H1 (cell line): ENCODE measurements at regions not wholly inside any gene's neighbourhood (a gene's known extent, or its start where the extent isn't known, plus 50 kb on each side); places are given as distances from the start of the nearest gene placed in this dataset.

ENCODE experiments used
- CTCF ChIA-PET: fragments of 300-600 bp; sonication (Branson Sonifier 250); formaldehyde crosslinking; loops from one replicate; lab custom pipeline; 2021; ENCODE audit not compliant: partially characterized antibody; lab: Charles Lee
- POLR2A ChIA-PET: fragments of 300-600 bp; sonication (Branson Sonifier 250); formaldehyde crosslinking; loops from one replicate; lab custom pipeline; 2021; ENCODE audit warnings: inconsistent platforms; ENCODE audit not compliant: partially characterized antibody; lab: Charles Lee
- DNase-seq, 2 experiments: peaks; one replicate each; pipeline versions ENCODE4 v3.0.0 to v3.0.0-alpha.2; 2010 to 2022; ENCODE audit warnings: low spot score in 2 of 2, low read depth in 1 of 2, mixed read lengths in 1 of 2
- FAIRE-seq: peaks from 2 replicates; lab custom pipeline; 2011; peaks lifted over from hg19 to GRCh38; lab: Jason Lieb, UNC
- H2AFZ ChIP-seq: 2 replicates; pipeline ENCODE4 v1.8.1; 2012; ENCODE audit warnings: low read length, inconsistent platforms
- H2AK5ac ChIP-seq: 2 replicates; pipeline ENCODE4 v1.6.1; 2013; ENCODE audit warnings: low read depth, low read length
- H2BK120ac ChIP-seq: replicated peaks from 2 replicates; pipeline ENCODE3; 2013; ENCODE audit warnings: low read depth, low read length, inconsistent platforms
- H2BK12ac ChIP-seq: 2 replicates; pipeline ENCODE4 v1.6.1; 2013; ENCODE audit warnings: low read depth, low read length
- H2BK15ac ChIP-seq: 2 replicates; pipeline ENCODE4 v1.6.1; 2013; ENCODE audit warnings: low read length
- H2BK20ac ChIP-seq: 2 replicates; pipeline ENCODE4 v1.6.1; 2013; ENCODE audit warnings: low read length
- H2BK5ac ChIP-seq: 2 replicates; pipeline ENCODE4 v1.6.1; 2013; ENCODE audit warnings: low read depth, low read length
- H3K14ac ChIP-seq: 2 replicates; pipeline ENCODE4 v1.6.1; 2013; ENCODE audit warnings: inconsistent platforms; ENCODE audit not compliant: insufficient read length
- H3K18ac ChIP-seq: 2 replicates; pipeline ENCODE4 v1.6.1; 2013; ENCODE audit warnings: low read length; ENCODE audit errors: extremely low read depth
- H3K23ac ChIP-seq: 2 replicates; pipeline ENCODE4 v1.6.1; 2013; ENCODE audit warnings: inconsistent platforms; ENCODE audit not compliant: insufficient read length
- H3K23me2 ChIP-seq: 2 replicates; pipeline ENCODE4 v1.6.1; 2013; ENCODE audit warnings: low read depth, low read length
- H3K27ac ChIP-seq: 2 replicates; pipeline ENCODE4 v1.6.1; 2011; ENCODE audit warnings: low read depth, low read length, inconsistent platforms
- H3K27me3 ChIP-seq, 4 experiments: replicated peaks in 1 of 4; 1 replicate in 1 of 4; 2 replicates in 3 of 4; pipeline versions ENCODE4 v1.6.1 to v1.8.1; 2011 to 2013; ENCODE audit warnings: low read length in 3 of 4, mild to moderate bottlenecking in 3 of 4, inconsistent platforms in 2 of 4, mixed read lengths in 2 of 4, moderate library complexity in 1 of 4; ENCODE audit not compliant: control insufficient read depth in 3 of 4, insufficient read depth in 3 of 4; ENCODE audit errors: extremely low read depth in 1 of 4
- H3K36me3 ChIP-seq, 4 experiments: 2 replicates each; pipeline versions ENCODE4 v1.6.1 to v1.8.1; 2011 to 2013; ENCODE audit warnings: mild to moderate bottlenecking in 4 of 4, low read length in 3 of 4, moderate library complexity in 2 of 4, control low read depth in 1 of 4, inconsistent platforms in 1 of 4; ENCODE audit not compliant: insufficient read depth in 4 of 4, control insufficient read depth in 2 of 4
- H3K4ac ChIP-seq: replicated peaks from 2 replicates; pipeline ENCODE3; 2013; ENCODE audit warnings: low read length, low read depth, mixed read lengths, inconsistent platforms; ENCODE audit not compliant: insufficient read length
- H3K4me1 ChIP-seq, 4 experiments: replicated peaks in 1 of 4; 1 replicate in 1 of 4; 2 replicates in 3 of 4; pipeline versions ENCODE4 v1.6.1 to v1.8.1; 2011 to 2013; ENCODE audit warnings: low read length in 3 of 4, inconsistent platforms in 2 of 4, mixed read lengths in 1 of 4; ENCODE audit not compliant: insufficient read depth in 4 of 4, control insufficient read depth in 3 of 4
- H3K4me2 ChIP-seq, 2 experiments: 2 replicates each; pipeline versions ENCODE4 v1.6.1 to v1.8.1; 2011 to 2013; ENCODE audit warnings: low read depth in 2 of 2, low read length in 2 of 2, control low read depth in 1 of 2, inconsistent platforms in 1 of 2, mild to moderate bottlenecking in 1 of 2; ENCODE audit not compliant: insufficient read depth in 1 of 2
- H3K4me3 ChIP-seq, 4 experiments: fragments of 200-600, 300-600 bp in 1 of 4; sonication (generic), shearing (Covaris generic), sonication (Bioruptor Twin) in 1 of 4; 2 replicates each; pipeline versions ENCODE4 v1.5.1 to v1.8.1; 2011 to 2016; ENCODE audit warnings: low read length in 4 of 4, low read depth in 3 of 4, control low read depth in 2 of 4, inconsistent platforms in 2 of 4, mild to moderate bottlenecking in 2 of 4, mixed read lengths in 1 of 4, moderate library complexity in 1 of 4; ENCODE audit not compliant: insufficient read depth in 2 of 4; ENCODE audit errors: extremely low read depth in 1 of 4
- H3K56ac ChIP-seq: replicated peaks from 2 replicates; pipeline ENCODE3; 2013; ENCODE audit warnings: low read depth, mild to moderate bottlenecking, mixed read lengths, low read length, inconsistent platforms; ENCODE audit not compliant: insufficient read length
- H3K79me1 ChIP-seq: 2 replicates; pipeline ENCODE4 v1.6.1; 2013; ENCODE audit warnings: low read depth, low read length, control low read depth
- H3K79me2 ChIP-seq, 2 experiments: 2 replicates each; pipeline versions ENCODE4 v1.6.1 to v1.8.1; 2012 to 2013; ENCODE audit warnings: low read length in 2 of 2, mild to moderate bottlenecking in 2 of 2, inconsistent platforms in 1 of 2; ENCODE audit not compliant: insufficient read depth in 2 of 2, control insufficient read depth in 1 of 2
- H3K9ac ChIP-seq, 4 experiments: replicated peaks in 1 of 4; 1 replicate in 1 of 4; 2 replicates in 3 of 4; pipeline versions ENCODE4 v1.6.1 to v1.8.1; 2011 to 2013; ENCODE audit warnings: low read depth in 3 of 4, low read length in 3 of 4, control low read depth in 2 of 4, mild to moderate bottlenecking in 2 of 4, moderate library complexity in 2 of 4, inconsistent platforms in 1 of 4; ENCODE audit errors: extremely low read depth in 1 of 4
- H3K9me3 ChIP-seq, 2 experiments: 2 replicates each; pipeline versions ENCODE4 v1.6.1 to v1.8.1; 2012 to 2013; ENCODE audit warnings: mild to moderate bottlenecking in 2 of 2, moderate library complexity in 2 of 2, control low read depth in 1 of 2, inconsistent platforms in 1 of 2, low read depth in 1 of 2, low read length in 1 of 2, mixed read lengths in 1 of 2; ENCODE audit not compliant: insufficient read depth in 2 of 2
- H4K20me1 ChIP-seq, 2 experiments: replicated peaks in 1 of 2; 2 replicates each; pipeline versions ENCODE3 to v1.8.1; 2011 to 2013; ENCODE audit warnings: inconsistent platforms in 2 of 2, low read length in 2 of 2, mild to moderate bottlenecking in 1 of 2; ENCODE audit not compliant: insufficient read depth in 2 of 2, control insufficient read depth in 1 of 2
- H4K5ac ChIP-seq: 2 replicates; pipeline ENCODE4 v1.6.1; 2013; ENCODE audit warnings: low read length, low read depth, mixed read lengths, inconsistent platforms; ENCODE audit not compliant: insufficient read length
- H4K8ac ChIP-seq: 2 replicates; pipeline ENCODE4 v1.8.0; 2013; ENCODE audit warnings: mild to moderate bottlenecking, moderate library complexity, low read length, inconsistent platforms; ENCODE audit not compliant: insufficient read depth; ENCODE audit errors: extremely low read depth
- H4K91ac ChIP-seq: replicated peaks from 2 replicates; pipeline ENCODE3; 2013; ENCODE audit warnings: low read length, mixed read lengths, inconsistent platforms; ENCODE audit not compliant: insufficient read length
- ASH2L ChIP-seq: fragments of 200-600, 300-600 bp; sonication (generic); IDR thresholded peaks from one replicate; pipeline ENCODE4 v1.7.1; 2017; ENCODE audit warnings: low read length
- BCL11A ChIP-seq, 2 experiments: IDR thresholded peaks; one replicate each; pipeline ENCODE4 v1.6.1; 2011; ENCODE audit warnings: low read depth in 2 of 2, low read length in 2 of 2, mild to moderate bottlenecking in 2 of 2
- CBX5 ChIP-seq: fragments of 300-800, 300-1000 bp; sonication (generic); IDR thresholded peaks from 2 replicates; pipeline ENCODE4 v1.7.1; 2016; ENCODE audit warnings: antibody characterized with exemption, low read length, low read depth
- EP300 ChIP-seq, 2 experiments: IDR thresholded peaks; 1 replicate in 1 of 2; 2 replicates in 1 of 2; pipeline ENCODE4 v1.6.1; 2011 to 2012; ENCODE audit warnings: low read depth in 2 of 2, low read length in 2 of 2, mild to moderate bottlenecking in 2 of 2, borderline replicate concordance in 1 of 2, inconsistent platforms in 1 of 2, moderate library complexity in 1 of 2
- EZH2 ChIP-seq: fragments of 200-600 bp; sonication (generic); IDR thresholded peaks from 2 replicates; pipeline ENCODE4 v1.7.1; 2012; ENCODE audit warnings: low read depth, mild to moderate bottlenecking, moderate library complexity, low read length, inconsistent platforms; ENCODE audit not compliant: severe bottlenecking
- FOSL1 ChIP-seq: IDR thresholded peaks from 2 replicates; pipeline ENCODE4 v1.6.1; 2011; ENCODE audit warnings: mild to moderate bottlenecking, low read depth, low read length, moderate library complexity; ENCODE audit not compliant: insufficient read depth
- JUN ChIP-seq: IDR thresholded peaks from 2 replicates; pipeline ENCODE4 v1.6.1; 2011; ENCODE audit warnings: low read depth, mild to moderate bottlenecking, improper control_type of control experiment, low read length
- JUND ChIP-seq: IDR thresholded peaks from 2 replicates; pipeline ENCODE4 v1.6.1; 2011; ENCODE audit warnings: mild to moderate bottlenecking, improper control_type of control experiment, low read length
- NRF1 ChIP-seq: IDR thresholded peaks from 2 replicates; pipeline ENCODE4 v1.6.1; 2011; ENCODE audit warnings: mild to moderate bottlenecking, low read depth, low read length, improper control_type of control experiment
- POLR2AphosphoS5 ChIP-seq: IDR thresholded peaks from 2 replicates; pipeline ENCODE4 v1.6.1; 2011; ENCODE audit warnings: low read depth, low read length
- POU5F1 ChIP-seq: IDR thresholded peaks from 2 replicates; pipeline ENCODE4 v1.6.1; 2011; ENCODE audit warnings: low read depth, mild to moderate bottlenecking, low read length, moderate library complexity
- RAD21 ChIP-seq, 2 experiments: IDR thresholded peaks in 1 of 2; conservative IDR thresholded peaks in 1 of 2; 2 replicates each; pipeline ENCODE4 v1.6.1; 2011; ENCODE audit warnings: low read depth in 2 of 2, low read length in 2 of 2, improper control_type of control experiment in 1 of 2, inconsistent platforms in 1 of 2, mild to moderate bottlenecking in 1 of 2, moderate library complexity in 1 of 2
- SIRT6 ChIP-seq: IDR thresholded peaks from one replicate; pipeline ENCODE4 v1.7.1; 2012; ENCODE audit warnings: low read length, inconsistent platforms
- SIX5 ChIP-seq: IDR thresholded peaks from 2 replicates; pipeline ENCODE4 v1.6.1; 2011; ENCODE audit warnings: mild to moderate bottlenecking, low read depth, low read length
- TBP ChIP-seq: IDR thresholded peaks from 2 replicates; pipeline ENCODE4 v1.6.1; 2011; ENCODE audit warnings: low read depth, low read length, improper control_type of control experiment
- TCF12 ChIP-seq: IDR thresholded peaks from 2 replicates; pipeline ENCODE4 v1.6.1; 2011; ENCODE audit warnings: low read depth, mild to moderate bottlenecking, low read length
- WGBS, 2 experiments: shearing (Covaris generic) in 1 of 2; methylation state at CpG; one replicate each; pipeline versions ENCODE4 v1.1.6 to v1.1.7; 2013 to 2015; ENCODE audit warnings: low lambda C conversion rate in 2 of 2, mixed read lengths in 2 of 2, inconsistent platforms in 1 of 2, low coverage in 1 of 2, missing lambda C conversion rate in 1 of 2; ENCODE audit not compliant: insufficient replicate concordance in 2 of 2, insufficient coverage in 1 of 2, insufficient read length in 1 of 2; ENCODE audit errors: extremely low coverage in 1 of 2, missing lambda C conversion rate in 1 of 2; 5-methylcytosine and 5-hydroxymethylcytosine counted together

- Histone ChIP-seq H3K4me3 (no peak overlapping the region), H4K20me1 (no peaks in the 10 kb centered on the region), H3K36me3 (no peaks in the 10 kb centered on the region), H4K5ac (no peak overlapping the region), H3K4me2 (no peak overlapping the region), H2BK120ac (no peak overlapping the region), H4K8ac (no peak overlapping the region), H3K56ac (no peak overlapping the region), H2AFZ (no peak overlapping the region), H3K79me1 (no peaks in the 10 kb centered on the region), H3K4ac (no peak overlapping the region), H2BK12ac (no peak overlapping the region), H3K79me2 (no peaks in the 10 kb centered on the region), H3K27ac (no peak overlapping the region), H2BK15ac (no peak overlapping the region), H2BK20ac (no peak overlapping the region), H3K27me3 (no peaks in the 10 kb centered on the region), H2AK5ac (no peak overlapping the region), H3K9me3 (no peaks in the 10 kb centered on the region), H3K23ac (no peak overlapping the region), H3K23me2 (no peaks in the 10 kb centered on the region), H3K14ac (no peak overlapping the region), H2BK5ac (no peak overlapping the region), H3K4me1 (no peaks in the 10 kb centered on the region), H3K18ac (no peak overlapping the region), H3K9ac (no peak overlapping the region), H4K91ac (no peak overlapping the region)
- FAIRE-seq (no peak), DNase-seq (no peak)
- WGBS, 2 experiments: 95% methylated on average over 10 of the region's 10 CpGs; no CpG with 5 or more reads in 1 of the 2 experiments
- ChIA-PET POLR2A (no interaction called here), CTCF (interaction anchor here (1.7 kb wide), 1 partner anchor 12 kb away, joined by 4 read pairs; no protein-coding TSS in a partner anchor)
- no peak for TF ChIP-seq NRF1
- no peak for TF ChIP-seq ASH2L
- TF ChIP-seq RAD21 (IDR thresholded peaks at IDR 0.05 in 1 of 2, conservative IDR thresholded peaks at IDR 0.05 in 1 of 2; ENCODE audit: low read depth in 2 of 2, low read length in 2 of 2): no peak
- TF ChIP-seq FOSL1: no peak
- no peak for TF ChIP-seq POU5F1
- no peak for TF ChIP-seq JUN
- TF ChIP-seq CBX5: no peak
- TF ChIP-seq BCL11A (IDR thresholded peaks at IDR 0.05; ENCODE audit: low read depth in 2 of 2, low read length in 2 of 2): no peak
- TF ChIP-seq JUND: no peak
- TF ChIP-seq TBP: no peak
- no peak for TF ChIP-seq TCF12
- TF ChIP-seq SIX5: no peak
- TF ChIP-seq POLR2AphosphoS5: no peak
- TF ChIP-seq EZH2: no peak
- no peak for TF ChIP-seq EP300 (IDR thresholded peaks at IDR 0.05; ENCODE audit: borderline replicate concordance in 1 of 2, low read depth in 2 of 2, low read length in 2 of 2)
- TF ChIP-seq SIRT6: no peak
Observed at GRCh38 chr6:22643780-22644179, 74.4 kb downstream of the HDGFL1 start.
